ENCODE measurements at regions not wholly inside any gene's neighbourhood (a gene's known extent, or its start where the extent isn't known, plus 50 kb on each side); places are given as distances from the start of the nearest gene placed in this dataset.
"Not testable (repeated sequence)": the region's sequence is repeated elsewhere in the genome, so short reads cannot be mapped to it uniquely, and the experiment has no call there.

DNA sequence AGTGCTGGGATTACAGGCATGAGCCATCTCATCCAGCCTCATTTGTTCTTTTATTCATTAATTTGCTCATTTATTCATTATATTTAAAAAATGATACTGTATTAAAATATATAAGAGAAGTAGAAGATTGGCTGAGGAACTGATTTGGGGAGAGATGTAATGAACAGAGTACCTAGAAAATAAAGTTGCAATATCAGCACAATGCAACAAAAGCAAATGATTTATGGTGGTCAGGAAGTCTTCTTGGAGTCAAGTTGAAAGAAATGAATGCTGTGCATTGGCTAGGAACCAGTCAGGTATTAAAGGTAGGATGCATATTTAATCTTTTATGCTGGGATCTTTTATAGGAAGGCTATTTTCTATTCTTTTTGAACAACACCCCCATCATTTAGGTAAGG, 152.2 kb downstream of the C3orf38 start:
- H3K4me3 Mint-ChIP-seq (ENCODE audit: low read depth), result no peak overlapping the region
- TF ChIP-seq, protein P1, sequence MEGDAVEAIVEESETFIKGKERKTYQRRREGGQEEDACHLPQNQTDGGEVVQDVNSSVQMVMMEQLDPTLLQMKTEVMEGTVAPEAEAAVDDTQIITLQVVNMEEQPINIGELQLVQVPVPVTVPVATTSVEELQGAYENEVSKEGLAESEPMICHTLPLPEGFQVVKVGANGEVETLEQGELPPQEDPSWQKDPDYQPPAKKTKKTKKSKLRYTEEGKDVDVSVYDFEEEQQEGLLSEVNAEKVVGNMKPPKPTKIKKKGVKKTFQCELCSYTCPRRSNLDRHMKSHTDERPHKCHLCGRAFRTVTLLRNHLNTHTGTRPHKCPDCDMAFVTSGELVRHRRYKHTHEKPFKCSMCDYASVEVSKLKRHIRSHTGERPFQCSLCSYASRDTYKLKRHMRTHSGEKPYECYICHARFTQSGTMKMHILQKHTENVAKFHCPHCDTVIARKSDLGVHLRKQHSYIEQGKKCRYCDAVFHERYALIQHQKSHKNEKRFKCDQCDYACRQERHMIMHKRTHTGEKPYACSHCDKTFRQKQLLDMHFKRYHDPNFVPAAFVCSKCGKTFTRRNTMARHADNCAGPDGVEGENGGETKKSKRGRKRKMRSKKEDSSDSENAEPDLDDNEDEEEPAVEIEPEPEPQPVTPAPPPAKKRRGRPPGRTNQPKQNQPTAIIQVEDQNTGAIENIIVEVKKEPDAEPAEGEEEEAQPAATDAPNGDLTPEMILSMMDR (IDR thresholded peaks at IDR 0.05; ENCODE audit: unreplicated experiment), result no peak
- no peaks in the 10 kb centered on the region for H3K27me3 Mint-ChIP-seq
- H3K36me3 Mint-ChIP-seq (ENCODE audit: insufficient read depth), result no peaks in the 10 kb centered on the region
- peaks cover 2% of the 10 kb centered on the region for H3K4me1 Mint-ChIP-seq (ENCODE audit: low read depth)
- H3K9me3 Mint-ChIP-seq (ENCODE audit: low read depth), result peaks cover 10% of the 10 kb centered on the region
- no peak for DNase-seq (ENCODE audit: low spot score, unreplicated experiment)
- no peak overlapping the region for H3K27ac Mint-ChIP-seq

DNA sequence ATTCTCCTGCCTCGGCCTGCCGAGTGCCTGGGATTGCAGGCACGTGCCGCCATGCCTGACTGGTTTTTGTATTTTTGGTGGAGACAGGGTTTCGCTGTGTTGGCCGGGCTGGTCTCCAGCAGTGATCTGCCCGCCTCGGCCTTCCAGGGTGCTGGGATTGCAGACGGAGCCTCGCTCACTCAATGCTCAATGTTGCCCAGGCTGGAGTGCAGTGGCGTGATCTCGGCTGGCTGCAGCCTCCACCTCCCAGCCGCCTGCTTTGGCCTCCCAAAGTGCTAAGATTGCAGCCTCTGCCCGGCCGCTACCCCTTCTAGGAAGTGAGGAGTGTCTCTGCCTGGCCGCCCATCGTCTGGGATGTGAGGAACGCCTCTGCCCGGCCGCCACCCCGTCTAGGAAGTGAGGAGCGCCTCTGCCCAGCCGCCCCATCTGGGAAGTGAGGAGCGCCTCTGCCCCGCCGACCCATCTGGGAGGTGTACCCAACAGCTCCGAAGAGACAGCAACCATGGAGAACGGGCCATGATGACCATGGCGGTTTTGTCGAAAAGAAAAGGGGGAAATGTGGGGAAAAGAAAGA, 153.7 kb downstream of the C3orf38 start:
- not testable (repeated sequence) for H3K4me3 Mint-ChIP-seq (ENCODE audit: low read depth); H3K4me1 Mint-ChIP-seq (ENCODE audit: low read depth); H3K36me3 Mint-ChIP-seq (ENCODE audit: insufficient read depth); H3K27ac Mint-ChIP-seq; DNase-seq (ENCODE audit: low spot score, unreplicated experiment); H3K27me3 Mint-ChIP-seq
- peaks cover 10% of the 10 kb centered on the region for H3K9me3 Mint-ChIP-seq (ENCODE audit: low read depth)

DNA sequence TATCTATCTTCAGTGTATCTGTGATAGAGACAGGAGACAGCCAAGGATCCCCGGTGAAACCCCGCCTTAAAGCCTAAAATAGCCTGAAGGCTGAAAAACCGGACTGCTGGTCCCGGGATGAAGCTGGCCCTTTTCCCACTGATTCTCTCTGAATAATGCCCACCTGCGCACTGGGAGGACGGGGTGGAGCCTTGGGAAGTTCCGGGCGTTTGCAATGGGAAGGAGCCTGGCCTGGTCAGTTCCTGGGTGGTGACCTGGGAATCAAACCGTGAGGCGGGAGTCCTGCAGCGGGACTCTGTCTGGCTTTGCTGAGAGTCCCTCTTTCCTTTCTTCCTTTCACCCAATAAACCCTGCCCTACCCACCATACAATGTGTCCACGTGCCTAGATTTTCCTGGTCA, 157.9 kb downstream of the C3orf38 start:
- no peak overlapping the region for H3K27ac Mint-ChIP-seq
- no peak overlapping the region for H3K4me3 Mint-ChIP-seq (ENCODE audit: low read depth)
- DNase-seq (ENCODE audit: low spot score, unreplicated experiment), result no peak
- H3K9me3 Mint-ChIP-seq (ENCODE audit: low read depth), result peaks cover 10% of the 10 kb centered on the region
- TF ChIP-seq, protein P1 (IDR thresholded peaks at IDR 0.05; ENCODE audit: unreplicated experiment), result no peak
- H3K4me1 Mint-ChIP-seq (ENCODE audit: low read depth), result peaks cover 5% of the 10 kb centered on the region
- no peaks in the 10 kb centered on the region for H3K27me3 Mint-ChIP-seq
- H3K36me3 Mint-ChIP-seq (ENCODE audit: insufficient read depth), result no peaks in the 10 kb centered on the region

DNA sequence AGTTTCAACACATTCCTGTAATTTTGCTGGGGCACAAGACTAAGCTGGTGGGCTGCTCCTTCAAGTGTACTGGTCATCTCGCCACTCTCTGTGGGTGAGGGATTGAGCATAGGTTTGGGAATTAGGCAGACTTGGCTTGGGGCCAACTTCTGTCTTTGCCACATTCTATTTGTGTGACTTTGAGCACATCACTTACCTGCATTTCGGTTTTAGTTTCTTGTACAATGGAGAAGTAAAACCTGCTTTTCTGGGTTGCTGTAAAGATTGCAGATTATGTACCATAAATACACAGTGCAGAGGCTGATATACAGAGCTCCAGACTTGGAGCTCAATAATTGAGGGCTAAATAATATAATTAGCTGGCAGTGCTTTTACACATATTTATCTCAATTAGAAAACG, 162.1 kb downstream of the C3orf38 start:
- no peak overlapping the region for H3K4me3 Mint-ChIP-seq (ENCODE audit: low read depth)
- H3K4me1 Mint-ChIP-seq (ENCODE audit: low read depth), result peaks cover 3% of the 10 kb centered on the region
- TF ChIP-seq, protein P1 (IDR thresholded peaks at IDR 0.05; ENCODE audit: unreplicated experiment), result no peak
- H3K27me3 Mint-ChIP-seq, result no peaks in the 10 kb centered on the region
- no peak overlapping the region for H3K27ac Mint-ChIP-seq
- no peak for DNase-seq (ENCODE audit: low spot score, unreplicated experiment)
- H3K36me3 Mint-ChIP-seq (ENCODE audit: insufficient read depth), result no peaks in the 10 kb centered on the region
- no peaks in the 10 kb centered on the region for H3K9me3 Mint-ChIP-seq (ENCODE audit: low read depth)

DNA sequence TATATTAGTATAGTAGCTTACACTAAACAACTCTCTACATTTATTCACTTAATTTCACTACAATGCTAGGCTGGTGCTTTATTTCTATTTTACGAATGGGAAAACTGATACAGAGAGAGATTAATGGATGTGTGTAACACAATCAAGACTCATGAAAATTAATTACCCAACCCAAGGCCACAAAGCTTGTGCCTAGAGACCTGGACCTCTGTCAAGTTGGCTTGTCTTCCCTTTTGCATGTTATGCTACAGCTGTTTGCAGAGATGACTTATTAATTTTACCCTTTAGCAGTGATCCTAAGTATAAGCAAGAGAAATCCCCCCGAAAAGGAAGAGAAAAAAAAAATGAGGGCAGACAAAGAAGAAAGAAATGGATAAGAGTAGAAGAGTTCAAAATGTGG, 162.5 kb downstream of the C3orf38 start:
- DNase-seq (ENCODE audit: low spot score, unreplicated experiment), result no peak
- Mint-ChIP-seq H3K9me3 (ENCODE audit: low read depth) (no peaks in the 10 kb centered on the region), H3K27me3 (no peaks in the 10 kb centered on the region), H3K36me3 (ENCODE audit: insufficient read depth) (no peaks in the 10 kb centered on the region), H3K4me3 (ENCODE audit: low read depth) (no peak overlapping the region), H3K4me1 (ENCODE audit: low read depth) (peaks cover 3% of the 10 kb centered on the region), H3K27ac (no peak overlapping the region)
- TF ChIP-seq, protein P1 (IDR thresholded peaks at IDR 0.05; ENCODE audit: unreplicated experiment), result no peak

DNA sequence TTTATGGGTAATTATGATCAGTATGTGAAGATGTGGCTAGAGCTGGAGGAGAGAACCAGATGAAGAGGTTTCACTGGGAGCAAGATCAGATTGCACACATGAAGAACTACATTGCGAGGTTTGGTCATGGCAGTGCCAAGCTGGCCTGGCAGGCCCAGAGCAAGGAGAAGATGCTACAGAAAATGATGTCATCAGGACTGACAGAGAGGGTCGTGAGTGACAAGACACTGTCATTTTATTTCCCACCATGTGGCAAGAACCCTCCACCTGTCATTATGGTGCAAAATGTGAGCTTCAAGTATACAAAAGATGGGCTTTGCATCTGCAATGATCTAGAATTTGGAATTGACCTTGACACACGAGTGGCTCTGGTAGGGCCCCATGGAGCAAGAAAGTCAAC, 168.3 kb downstream of the C3orf38 start:
- Mint-ChIP-seq H3K27me3 (no peaks in the 10 kb centered on the region), H3K4me3 (ENCODE audit: low read depth) (no peak overlapping the region), H3K27ac (no peak overlapping the region), H3K4me1 (ENCODE audit: low read depth) (peaks cover 6% of the 10 kb centered on the region), H3K9me3 (ENCODE audit: low read depth) (no peaks in the 10 kb centered on the region), H3K36me3 (ENCODE audit: insufficient read depth) (no peaks in the 10 kb centered on the region)
- TF ChIP-seq, protein P1 (IDR thresholded peaks at IDR 0.05; ENCODE audit: unreplicated experiment), result no peak
- DNase-seq (ENCODE audit: low spot score, unreplicated experiment), result no peak

Measured in progenitor cell of endocrine pancreas (in vitro differentiated cells).